ENCODE measurements at regions not wholly inside any gene's neighbourhood (a gene's known extent, or its start where the extent isn't known, plus 50 kb on each side); places are given as distances from the start of the nearest gene placed in this dataset.
"Not testable (repeated sequence)": the region's sequence is repeated elsewhere in the genome, so short reads cannot be mapped to it uniquely, and the experiment has no call there.

- DNase-seq (ENCODE audit: insufficient read length, low spot score) (no peak), FAIRE-seq (no peak)
- no peak for TF ChIP-seq POLR2A (IDR thresholded peaks at IDR 0.05; ENCODE audit: low read depth, low read length)
- no peak for TF ChIP-seq POU2F2 (IDR thresholded peaks at IDR 0.05; ENCODE audit: low read depth, low read length)
- TF ChIP-seq SPI1 (IDR thresholded peaks at IDR 0.05; ENCODE audit: low read depth, low read length), result no peak
- no peak for TF ChIP-seq POLR2AphosphoS5 (IDR thresholded peaks at IDR 0.05; ENCODE audit: low read depth, low read length)
- TF ChIP-seq TAF1 (IDR thresholded peaks at IDR 0.05; ENCODE audit: low read depth, low read length), result no peak
These were observed 183.0 kb downstream of the TMEM114 start for GRCh38 chr16:8407351-8407750.

- TF ChIP-seq SPI1 (IDR thresholded peaks at IDR 0.05; ENCODE audit: low read depth, low read length), result no peak
- TF ChIP-seq PAX5 (IDR thresholded peaks at IDR 0.05; ENCODE audit: insufficient read depth, low read length, severe bottlenecking), result no peak
- no peak for DNase-seq (ENCODE audit: insufficient read length, low spot score)
- FAIRE-seq, result no peak
These were observed 186.1 kb downstream of the TMEM114 start for GRCh38 chr16:8403978-8404749.

GRCh38 chr16:8402981-8403843, 187.1 kb downstream of the TMEM114 start:
- TF ChIP-seq SPI1 (IDR thresholded peaks at IDR 0.05; ENCODE audit: low read depth, low read length), result no peak
- TF ChIP-seq POU2F2 (IDR thresholded peaks at IDR 0.05; ENCODE audit: low read depth, low read length), result no peak
- no peak for TF ChIP-seq PAX5 (IDR thresholded peaks at IDR 0.05; ENCODE audit: insufficient read depth, low read length, severe bottlenecking)
- no peak for TF ChIP-seq TAF1 (IDR thresholded peaks at IDR 0.05; ENCODE audit: low read depth, low read length)
- TF ChIP-seq POLR2AphosphoS5 (IDR thresholded peaks at IDR 0.05; ENCODE audit: low read depth, low read length), result no peak
- no peak for TF ChIP-seq POLR2A (IDR thresholded peaks at IDR 0.05; ENCODE audit: low read depth, low read length)
- DNase-seq (ENCODE audit: insufficient read length, low spot score) (no peak), FAIRE-seq (no peak)

- DNase-seq (ENCODE audit: insufficient read length, low spot score); FAIRE-seq: not testable (repeated sequence)
These were observed 189.6 kb downstream of the TMEM114 start for GRCh38 chr16:8400683-8401082.

GRCh38 chr16:8398548-8398947, 191.8 kb downstream of the TMEM114 start:
- FAIRE-seq, result no peak
- TF ChIP-seq SPI1 (IDR thresholded peaks at IDR 0.05; ENCODE audit: low read depth, low read length), result no peak
- TF ChIP-seq TAF1 (IDR thresholded peaks at IDR 0.05; ENCODE audit: low read depth, low read length), result no peak
- no peak for TF ChIP-seq POU2F2 (IDR thresholded peaks at IDR 0.05; ENCODE audit: low read depth, low read length)
- TF ChIP-seq POLR2AphosphoS5 (IDR thresholded peaks at IDR 0.05; ENCODE audit: low read depth, low read length), result no peak
- no peak for TF ChIP-seq POLR2A (IDR thresholded peaks at IDR 0.05; ENCODE audit: low read depth, low read length)
- no peak for TF ChIP-seq PAX5 (IDR thresholded peaks at IDR 0.05; ENCODE audit: insufficient read depth, low read length, severe bottlenecking)
- DNase-seq (ENCODE audit: insufficient read length, low spot score), result no peak

GRCh38 chr16:8397223-8397622, 193.1 kb downstream of the TMEM114 start:
- TF ChIP-seq POU2F2 (IDR thresholded peaks at IDR 0.05; ENCODE audit: low read depth, low read length) (no peak), PAX5 (IDR thresholded peaks at IDR 0.05; ENCODE audit: insufficient read depth, low read length, severe bottlenecking) (no peak), TAF1 (IDR thresholded peaks at IDR 0.05; ENCODE audit: low read depth, low read length) (no peak), POLR2A (IDR thresholded peaks at IDR 0.05; ENCODE audit: low read depth, low read length) (no peak), POLR2AphosphoS5 (IDR thresholded peaks at IDR 0.05; ENCODE audit: low read depth, low read length) (no peak), SPI1 (IDR thresholded peaks at IDR 0.05; ENCODE audit: low read depth, low read length) (no peak)
- no peak for DNase-seq (ENCODE audit: insufficient read length, low spot score)
- no peak for FAIRE-seq

GRCh38 chr16:8396463-8396862, 193.8 kb downstream of the TMEM114 start:
- TF ChIP-seq TAF1 (IDR thresholded peaks at IDR 0.05; ENCODE audit: low read depth, low read length) (no peak), POLR2AphosphoS5 (IDR thresholded peaks at IDR 0.05; ENCODE audit: low read depth, low read length) (no peak), SPI1 (IDR thresholded peaks at IDR 0.05; ENCODE audit: low read depth, low read length) (no peak), PAX5 (IDR thresholded peaks at IDR 0.05; ENCODE audit: insufficient read depth, low read length, severe bottlenecking) (no peak), POLR2A (IDR thresholded peaks at IDR 0.05; ENCODE audit: low read depth, low read length) (no peak), POU2F2 (IDR thresholded peaks at IDR 0.05; ENCODE audit: low read depth, low read length) (no peak)
- DNase-seq (ENCODE audit: insufficient read length, low spot score) (no peak), FAIRE-seq (no peak)

GRCh38 chr16:8391257-8391656, 199.1 kb downstream of the TMEM114 start:
- DNase-seq (ENCODE audit: insufficient read length, low spot score), result no peak
- no peak for FAIRE-seq
- TF ChIP-seq POU2F2 (IDR thresholded peaks at IDR 0.05; ENCODE audit: low read depth, low read length) (no peak), POLR2A (IDR thresholded peaks at IDR 0.05; ENCODE audit: low read depth, low read length) (no peak), SPI1 (IDR thresholded peaks at IDR 0.05; ENCODE audit: low read depth, low read length) (no peak), PAX5 (IDR thresholded peaks at IDR 0.05; ENCODE audit: insufficient read depth, low read length, severe bottlenecking) (no peak), TAF1 (IDR thresholded peaks at IDR 0.05; ENCODE audit: low read depth, low read length) (no peak), POLR2AphosphoS5 (IDR thresholded peaks at IDR 0.05; ENCODE audit: low read depth, low read length) (no peak)

GRCh38 chr16:8388684-8389083, 201.6 kb downstream of the TMEM114 start:
- DNase-seq (ENCODE audit: insufficient read length, low spot score) (no peak), FAIRE-seq (no peak)
- TF ChIP-seq POLR2AphosphoS5 (IDR thresholded peaks at IDR 0.05; ENCODE audit: low read depth, low read length), result no peak
- TF ChIP-seq TAF1 (IDR thresholded peaks at IDR 0.05; ENCODE audit: low read depth, low read length), result no peak
- no peak for TF ChIP-seq POU2F2 (IDR thresholded peaks at IDR 0.05; ENCODE audit: low read depth, low read length)
- TF ChIP-seq POLR2A (IDR thresholded peaks at IDR 0.05; ENCODE audit: low read depth, low read length), result no peak
- TF ChIP-seq PAX5 (IDR thresholded peaks at IDR 0.05; ENCODE audit: insufficient read depth, low read length, severe bottlenecking), result no peak
- TF ChIP-seq SPI1 (IDR thresholded peaks at IDR 0.05; ENCODE audit: low read depth, low read length), result no peak

Measured in GM12891 (cell line).